Astrocyte (in vitro differentiated cells and primary cell): ENCODE measurements at regions not wholly inside any gene's neighbourhood (a gene's known extent, or its start where the extent isn't known, plus 50 kb on each side); places are given as distances from the start of the nearest gene placed in this dataset.

Experiments used
- DNase-seq: peaks from one replicate; pipeline ENCODE4 v3.0.0-alpha.2; 2010; ENCODE audit warnings: low read depth
- FAIRE-seq: peaks from 2 replicates; lab custom pipeline; 2011; peaks lifted over from hg19 to GRCh38; lab: Jason Lieb, UNC
- H2AFZ ChIP-seq: 2 replicates; pipeline ENCODE4 v1.6.0; 2012; ENCODE audit warnings: low read depth, low read length, inconsistent platforms
- H3K27ac ChIP-seq: 2 replicates; pipeline ENCODE4 v1.5.1; 2011; ENCODE audit warnings: low read depth, low read length, inconsistent platforms
- H3K27me3 ChIP-seq: 2 replicates; pipeline ENCODE4 v1.6.0; 2011; ENCODE audit warnings: low read length, inconsistent platforms; ENCODE audit not compliant: insufficient read depth
- H3K36me3 ChIP-seq: 2 replicates; pipeline ENCODE4 v1.5.1; 2011; ENCODE audit warnings: low read length, inconsistent platforms; ENCODE audit not compliant: insufficient read depth
- H3K4me1 ChIP-seq: 2 replicates; pipeline ENCODE4 v1.5.1; 2011; ENCODE audit warnings: low read length, inconsistent platforms; ENCODE audit not compliant: insufficient read depth
- H3K4me2 ChIP-seq: 2 replicates; pipeline ENCODE4 v1.6.0; 2012; ENCODE audit warnings: low read length, inconsistent platforms
- H3K4me3 ChIP-seq: 2 replicates; pipeline ENCODE4 v1.5.1; 2011; ENCODE audit warnings: low read depth, mild to moderate bottlenecking, low read length, inconsistent platforms; ENCODE audit not compliant: insufficient read depth
- H3K79me2 ChIP-seq: 2 replicates; pipeline ENCODE4 v1.6.0; 2012; ENCODE audit warnings: mild to moderate bottlenecking, low read length, inconsistent platforms; ENCODE audit not compliant: insufficient read depth
- H3K9ac ChIP-seq: 2 replicates; pipeline ENCODE4 v1.6.0; 2012; ENCODE audit warnings: mild to moderate bottlenecking, low read length, inconsistent platforms
- H3K9me3 ChIP-seq: 2 replicates; pipeline ENCODE4 v1.5.1; 2012; ENCODE audit warnings: low read depth, mild to moderate bottlenecking, low read length, inconsistent platforms; ENCODE audit not compliant: insufficient read depth
- H4K20me1 ChIP-seq: 2 replicates; pipeline ENCODE4 v1.6.0; 2012; ENCODE audit warnings: low read length, inconsistent platforms; ENCODE audit not compliant: insufficient read depth
- H3K27ac Mint-ChIP-seq: one replicate; pipeline ENCODE4 v1.8.0; 2021; ENCODE audit warnings: mild to moderate bottlenecking, mixed read lengths; ENCODE audit not compliant: unreplicated experiment
- H3K27me3 Mint-ChIP-seq: one replicate; pipeline ENCODE4 v1.8.0; 2021; ENCODE audit warnings: low read depth, mixed read lengths; ENCODE audit not compliant: unreplicated experiment
- H3K36me3 Mint-ChIP-seq: one replicate; pipeline ENCODE4 v1.8.0; 2021; ENCODE audit warnings: low read depth, mixed read lengths; ENCODE audit not compliant: unreplicated experiment
- H3K4me1 Mint-ChIP-seq: one replicate; pipeline ENCODE4 v1.8.0; 2021; ENCODE audit warnings: low read depth, mixed read lengths; ENCODE audit not compliant: unreplicated experiment
- H3K4me3 Mint-ChIP-seq: one replicate; pipeline ENCODE4 v1.8.0; 2021; ENCODE audit warnings: mild to moderate bottlenecking, moderate library complexity, mixed read lengths; ENCODE audit not compliant: unreplicated experiment
- H3K9me3 Mint-ChIP-seq: one replicate; pipeline ENCODE4 v1.8.0; 2021; ENCODE audit warnings: mild to moderate bottlenecking, mixed read lengths; ENCODE audit not compliant: unreplicated experiment
- CTCF ChIP-seq: IDR thresholded peaks from 2 replicates; pipeline ENCODE4 v1.5.1; 2011; ENCODE audit warnings: low read depth, mild to moderate bottlenecking, inconsistent platforms, low read length, moderate library complexity; ENCODE audit not compliant: insufficient read depth
- EZH2 ChIP-seq: IDR thresholded peaks from 2 replicates; pipeline ENCODE4 v1.6.1; 2012; ENCODE audit warnings: mild to moderate bottlenecking, low read length, inconsistent platforms; ENCODE audit not compliant: insufficient read depth

GRCh38 chr5:124876983-124877382 is 130.5 kb upstream of the ZNF608 start:
- Histone ChIP-seq H3K9me3 (no peaks in the 10 kb centered on the region), H3K27ac (no peak overlapping the region), H4K20me1 (no peaks in the 10 kb centered on the region), H3K4me3 (no peak overlapping the region), H3K4me2 (no peak overlapping the region), H3K36me3 (no peaks in the 10 kb centered on the region), H2AFZ (no peak overlapping the region), H3K9ac (no peak overlapping the region), H3K4me1 (no peaks in the 10 kb centered on the region), H3K27me3 (no peaks in the 10 kb centered on the region), H3K79me2 (no peaks in the 10 kb centered on the region)
- DNase-seq (no peak), FAIRE-seq (no peak)
- no peak for TF ChIP-seq CTCF
- no peak for TF ChIP-seq EZH2
- Mint-ChIP-seq H3K4me1 (peaks cover 6% of the 10 kb centered on the region), H3K4me3 (no peak overlapping the region), H3K27ac (no peak overlapping the region), H3K36me3 (no peaks in the 10 kb centered on the region), H3K27me3 (no peaks in the 10 kb centered on the region), H3K9me3 (no peaks in the 10 kb centered on the region)

GRCh38 chr5:124877501-124878146 is 131.2 kb upstream of the ZNF608 start:
- Histone ChIP-seq H3K27ac (no peak overlapping the region), H3K79me2 (no peaks in the 10 kb centered on the region), H3K27me3 (no peaks in the 10 kb centered on the region), H4K20me1 (no peaks in the 10 kb centered on the region), H3K4me1 (no peaks in the 10 kb centered on the region), H3K4me3 (no peak overlapping the region), H3K4me2 (no peak overlapping the region), H3K36me3 (no peaks in the 10 kb centered on the region), H3K9me3 (no peaks in the 10 kb centered on the region), H3K9ac (no peak overlapping the region), H2AFZ (no peak overlapping the region)
- Mint-ChIP-seq H3K9me3 (no peaks in the 10 kb centered on the region), H3K36me3 (no peaks in the 10 kb centered on the region), H3K4me1 (peaks cover 6% of the 10 kb centered on the region), H3K27ac (no peak overlapping the region), H3K4me3 (no peak overlapping the region), H3K27me3 (no peaks in the 10 kb centered on the region)
- FAIRE-seq = no peak
- TF ChIP-seq EZH2 = no peak
- no peak for TF ChIP-seq CTCF
- no peak for DNase-seq

- no peak for TF ChIP-seq CTCF
- TF ChIP-seq EZH2 = no peak
- Mint-ChIP-seq H3K4me3 (no peak overlapping the region), H3K9me3 (no peaks in the 10 kb centered on the region), H3K27me3 (no peaks in the 10 kb centered on the region), H3K36me3 (no peaks in the 10 kb centered on the region), H3K27ac (no peak overlapping the region), H3K4me1 (peaks cover 6% of the 10 kb centered on the region)
- Histone ChIP-seq H3K27me3 (no peaks in the 10 kb centered on the region), H3K36me3 (no peaks in the 10 kb centered on the region), H4K20me1 (no peaks in the 10 kb centered on the region), H3K79me2 (no peaks in the 10 kb centered on the region), H3K4me3 (no peak overlapping the region), H2AFZ (no peak overlapping the region), H3K27ac (no peak overlapping the region), H3K9ac (no peak overlapping the region), H3K4me1 (no peaks in the 10 kb centered on the region), H3K9me3 (no peaks in the 10 kb centered on the region), H3K4me2 (no peak overlapping the region)
- FAIRE-seq (no peak), DNase-seq (no peak)
Measured at GRCh38 chr5:124878583-124879342, 132.3 kb upstream of the ZNF608 start.
